ENCODE measurements at regions not wholly inside any gene's neighbourhood (a gene's known extent, or its start where the extent isn't known, plus 50 kb on each side); places are given as distances from the start of the nearest gene placed in this dataset.

- Histone ChIP-seq H3K27ac (ENCODE audit: insufficient read length, low read depth, low read length) (no peak overlapping the region), H2AFZ (ENCODE audit: low read length) (no peak overlapping the region), H3K18ac (ENCODE audit: insufficient read length, low read depth, low read length) (no peak overlapping the region), H4K91ac (ENCODE audit: insufficient read length, low read depth, low read length) (no peak overlapping the region), H3K23me2 (ENCODE audit: insufficient read length, low read depth, low read length, poor library complexity, severe bottlenecking) (no peaks in the 10 kb centered on the region), H3K4ac (ENCODE audit: low read depth, low read length) (no peak overlapping the region), H2BK15ac (ENCODE audit: low read depth, low read length) (no peak overlapping the region), H4K5ac (ENCODE audit: insufficient read length, low read depth, low read length) (no peak overlapping the region), H3K27me3 (ENCODE audit: insufficient read depth, low read length) (no peaks in the 10 kb centered on the region), H2AK5ac (ENCODE audit: insufficient read length, low read length) (no peak overlapping the region), H3K9me3 (ENCODE audit: control insufficient read depth, low read depth, low read length) (no peaks in the 10 kb centered on the region), H3K56ac (ENCODE audit: insufficient read length, low read depth, low read length) (no peak overlapping the region), H3K23ac (ENCODE audit: insufficient read length, low read depth, low read length) (no peak overlapping the region), H2BK20ac (ENCODE audit: low read depth, low read length, poor library complexity, severe bottlenecking) (no peak overlapping the region), H2BK12ac (ENCODE audit: insufficient read length, low read depth, low read length) (no peak overlapping the region), H2BK5ac (ENCODE audit: insufficient read length, low read length) (no peak overlapping the region), H4K8ac (replicated peaks; ENCODE audit: insufficient read length, low read depth, low read length) (no peak overlapping the region), H3T11ph (ENCODE audit: low read length) (no peak overlapping the region), H4K20me1 (ENCODE audit: control insufficient read depth, insufficient read depth, insufficient read length) (no peaks in the 10 kb centered on the region), H3K4me2 (ENCODE audit: insufficient read depth, insufficient read length, low read length) (no peak overlapping the region), H3K79me1 (ENCODE audit: insufficient read depth, low read depth, low read length, poor library complexity, severe bottlenecking) (no peaks in the 10 kb centered on the region), H3K14ac (ENCODE audit: insufficient read depth, low read length) (no peak overlapping the region), H3K4me1 (ENCODE audit: insufficient read depth, low read length) (no peaks in the 10 kb centered on the region), H3K9ac (ENCODE audit: extremely low read depth, insufficient read length, low read length) (no peak overlapping the region), H2BK120ac (ENCODE audit: low read depth, low read length, poor library complexity, severe bottlenecking) (no peak overlapping the region), H3K79me2 (ENCODE audit: insufficient read depth, low read length) (no peaks in the 10 kb centered on the region)
- Mint-ChIP-seq H3K9me3 (peaks cover 11 to 16% of the 10 kb centered on the region in 2 experiments; a peak in 3 of 5 replicates), H3K36me3 (ENCODE audit: insufficient read depth in 1 of 3, low read depth in 3 of 3) (peaks cover 3 to 17% (median 3%) of the 10 kb centered on the region in 3 experiments; a peak in 6 of 7 replicates), H3K4me1 (peaks cover 8 to 10% of the 10 kb centered on the region in 2 experiments; a peak in 3 of 4 replicates), H3K27me3 (ENCODE audit: low read depth) (peaks cover 2% of the 10 kb centered on the region), H3K27ac (no peak overlapping the region; a peak in 1 of 7 replicates), H3K4me3 (no peak overlapping the region)
- no peak for DNase-seq
- no peak for TF ChIP-seq CTCF (conservative IDR thresholded peaks at IDR 0.05)
- WGBS (ENCODE audit: extremely low coverage, insufficient read length, low lambda C conversion rate) = no CpG with 5 or more reads among the region's 2 CpGs
Observed at GRCh38 chr7:19455623-19456022, 253.2 kb downstream of the POLR1F start.
